T-helper 1 cell treated with Interleukin-12 subunit alpha and Interleukin-12 subunit beta and Interleukin-4 antibody, amounts not matched to agents 30 μg/mL and 1 μg/mL, for 36 hours (primary cell): ENCODE measurements at regions not wholly inside any gene's neighbourhood (a gene's known extent, or its start where the extent isn't known, plus 50 kb on each side); places are given as distances from the start of the nearest gene placed in this dataset.

Experiments used
- H3K27ac Mint-ChIP-seq: one replicate; pipeline ENCODE4 v1.8.0; 2021; ENCODE audit warnings: mild to moderate bottlenecking, mixed read lengths
- H3K27me3 Mint-ChIP-seq: one replicate; pipeline ENCODE4 v1.8.0; 2021; ENCODE audit warnings: low read depth, mixed read lengths
- H3K36me3 Mint-ChIP-seq: one replicate; pipeline ENCODE4 v1.8.0; 2021; ENCODE audit warnings: low read depth, mixed read lengths
- H3K4me1 Mint-ChIP-seq: one replicate; pipeline ENCODE4 v1.8.0; 2021; ENCODE audit warnings: low read depth, mixed read lengths
- H3K4me3 Mint-ChIP-seq: one replicate; pipeline ENCODE4 v1.8.0; 2021; ENCODE audit warnings: mild to moderate bottlenecking, moderate library complexity, mixed read lengths
- H3K9me3 Mint-ChIP-seq: one replicate; pipeline ENCODE4 v1.8.0; 2021; ENCODE audit warnings: mixed read lengths

DNA sequence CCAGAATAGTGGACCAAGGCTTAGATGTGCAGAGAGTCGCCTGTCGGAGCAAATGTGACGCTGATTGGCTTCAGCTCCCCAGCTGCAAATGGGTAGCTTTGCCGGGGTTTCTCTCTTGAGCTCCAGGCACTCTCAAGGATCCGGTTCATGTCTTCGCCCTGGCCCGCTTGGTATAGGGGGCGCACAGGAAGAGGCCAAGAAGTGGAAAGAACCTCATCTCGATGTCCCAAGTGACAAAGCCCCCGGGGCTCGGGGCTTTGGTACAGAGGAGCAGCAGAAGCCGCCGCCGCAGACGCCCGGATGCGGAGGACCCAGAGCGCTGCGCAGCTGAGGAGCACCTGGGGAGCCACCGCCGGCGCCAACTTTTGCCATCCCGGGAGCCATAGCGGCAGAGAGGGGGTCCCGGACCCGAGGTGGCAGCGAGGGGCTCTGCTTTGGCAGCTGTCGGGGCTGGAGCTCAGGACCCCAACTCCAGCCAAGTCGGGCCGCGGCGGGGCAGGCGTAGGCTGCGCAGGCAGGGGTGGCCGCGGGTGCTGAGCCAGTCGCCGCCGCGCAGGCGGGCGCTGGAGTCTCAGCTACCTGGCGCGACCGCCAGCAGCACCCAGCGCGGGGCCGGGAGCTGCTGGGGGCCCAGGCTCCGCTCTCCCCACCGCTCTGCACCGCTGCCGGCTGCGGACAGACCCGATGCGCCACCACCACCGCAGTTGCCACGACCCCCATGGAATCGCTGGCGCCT lies 466.6 kb downstream of the XPNPEP1 start:
- Mint-ChIP-seq H3K9me3 (no peaks in the 10 kb centered on the region), H3K27ac (no peak overlapping the region), H3K4me3 (no peak overlapping the region), H3K36me3 (no peaks in the 10 kb centered on the region), H3K4me1 (no peaks in the 10 kb centered on the region), H3K27me3 (peaks cover 30% of the 10 kb centered on the region)

DNA sequence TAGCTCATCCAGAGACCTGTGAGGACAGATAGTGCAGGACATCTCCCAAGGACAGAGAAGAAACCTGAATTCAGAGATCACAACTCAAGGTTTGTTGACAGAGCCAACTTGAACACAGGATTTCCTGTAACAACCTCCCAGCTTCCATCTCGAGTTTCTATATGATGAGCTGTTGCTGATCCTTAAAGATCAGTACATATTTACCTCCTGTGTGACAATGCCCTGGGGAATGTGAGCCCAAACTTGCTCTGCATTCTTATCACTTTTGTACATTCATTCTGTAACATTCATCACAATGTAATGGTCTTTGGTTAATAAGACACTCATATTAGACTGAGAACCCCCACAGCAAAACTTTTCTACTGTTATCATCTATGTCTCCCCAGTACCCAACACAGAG lies 468.6 kb downstream of the XPNPEP1 start:
- no peak overlapping the region for H3K4me3 Mint-ChIP-seq
- no peak overlapping the region for H3K27ac Mint-ChIP-seq
- no peaks in the 10 kb centered on the region for H3K36me3 Mint-ChIP-seq
- no peaks in the 10 kb centered on the region for H3K4me1 Mint-ChIP-seq
- H3K27me3 Mint-ChIP-seq: peaks cover 30% of the 10 kb centered on the region
- no peaks in the 10 kb centered on the region for H3K9me3 Mint-ChIP-seq

DNA sequence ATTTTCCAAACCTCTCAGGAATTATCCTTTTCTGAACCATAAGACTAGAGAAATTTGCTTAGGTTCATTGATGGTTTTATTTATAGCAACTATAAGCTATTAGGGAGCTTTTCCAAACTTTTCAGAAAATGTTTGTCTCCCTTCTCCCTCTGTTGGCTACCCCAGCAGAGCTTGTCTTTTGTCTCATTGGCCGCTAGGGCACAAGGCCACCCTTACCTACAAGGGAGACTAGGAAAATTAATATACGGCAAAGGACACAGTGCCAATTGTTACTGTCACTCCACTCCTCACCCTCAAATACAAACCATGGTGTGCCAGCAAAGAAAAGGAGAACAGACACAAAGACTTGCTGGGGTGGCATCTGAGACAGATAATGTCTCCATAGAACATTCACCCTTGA lies 471.4 kb downstream of the XPNPEP1 start:
- Mint-ChIP-seq H3K36me3 (no peaks in the 10 kb centered on the region), H3K27me3 (peaks cover 15% of the 10 kb centered on the region), H3K4me3 (no peak overlapping the region), H3K9me3 (no peaks in the 10 kb centered on the region), H3K27ac (no peak overlapping the region), H3K4me1 (no peaks in the 10 kb centered on the region)

DNA sequence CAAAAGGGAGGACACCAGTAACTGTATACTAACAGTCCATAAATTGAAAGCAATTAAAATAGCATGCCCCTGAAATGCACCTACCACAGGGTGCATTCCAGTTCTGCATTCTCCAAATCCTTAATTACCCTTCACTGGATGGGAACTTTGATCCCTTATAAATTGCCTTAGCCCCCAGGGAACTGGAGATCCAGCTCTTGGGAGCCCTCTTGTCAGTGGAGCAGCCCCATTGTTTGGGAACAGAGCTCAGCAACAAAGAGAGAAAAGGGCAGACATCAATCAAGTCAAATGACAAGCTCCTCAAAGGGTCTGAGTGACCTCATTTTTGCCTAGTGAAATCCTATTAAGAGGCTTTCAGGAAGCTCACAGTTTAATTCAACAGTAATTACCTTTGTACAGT lies 472.6 kb downstream of the XPNPEP1 start:
- H3K4me3 Mint-ChIP-seq: no peak overlapping the region
- H3K36me3 Mint-ChIP-seq: no peaks in the 10 kb centered on the region
- H3K27me3 Mint-ChIP-seq: peaks cover 5% of the 10 kb centered on the region
- H3K9me3 Mint-ChIP-seq: no peaks in the 10 kb centered on the region
- no peak overlapping the region for H3K27ac Mint-ChIP-seq
- H3K4me1 Mint-ChIP-seq: no peaks in the 10 kb centered on the region

DNA sequence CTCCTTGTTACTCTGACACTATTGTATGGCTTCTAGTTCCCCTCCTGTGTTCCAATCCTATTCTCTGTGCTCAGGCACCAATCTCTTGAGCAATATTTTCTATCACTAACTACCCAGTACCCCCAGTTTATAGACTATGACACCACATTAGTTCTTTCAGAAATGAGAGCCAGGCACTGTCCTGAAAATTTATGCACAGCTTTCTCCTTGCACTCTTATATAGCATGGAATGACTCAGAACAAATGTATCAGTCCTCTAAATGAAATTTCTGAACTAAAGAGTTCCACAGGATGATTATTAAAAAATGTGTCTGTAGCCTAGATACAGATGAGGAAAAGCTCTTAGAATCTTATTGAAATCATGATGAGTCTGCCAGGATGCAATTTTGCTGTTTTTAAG lies 489.9 kb downstream of the XPNPEP1 start:
- H3K27ac Mint-ChIP-seq: no peak overlapping the region
- no peaks in the 10 kb centered on the region for H3K27me3 Mint-ChIP-seq
- H3K36me3 Mint-ChIP-seq: no peaks in the 10 kb centered on the region
- H3K9me3 Mint-ChIP-seq: no peaks in the 10 kb centered on the region
- no peaks in the 10 kb centered on the region for H3K4me1 Mint-ChIP-seq
- no peak overlapping the region for H3K4me3 Mint-ChIP-seq

DNA sequence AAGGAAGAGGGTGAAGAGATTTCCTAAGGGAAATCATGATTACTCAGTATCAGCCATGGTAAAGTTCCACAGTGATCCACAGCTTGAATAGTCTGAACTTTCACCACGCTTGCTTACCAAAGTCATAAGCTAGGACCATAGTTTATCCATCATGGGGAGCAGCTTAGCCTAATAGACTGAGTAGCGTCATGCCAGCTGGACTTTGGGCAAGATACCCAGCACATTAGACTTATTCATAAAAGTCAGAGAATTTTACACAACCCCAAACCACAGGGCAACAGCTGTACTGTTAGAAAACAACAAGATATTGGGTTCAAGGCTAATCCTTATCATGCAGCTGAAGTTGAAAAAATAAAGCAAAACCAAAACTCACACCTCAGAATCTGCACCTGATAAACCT lies 491.0 kb downstream of the XPNPEP1 start:
- no peaks in the 10 kb centered on the region for H3K9me3 Mint-ChIP-seq
- no peak overlapping the region for H3K27ac Mint-ChIP-seq
- no peaks in the 10 kb centered on the region for H3K36me3 Mint-ChIP-seq
- no peaks in the 10 kb centered on the region for H3K27me3 Mint-ChIP-seq
- no peaks in the 10 kb centered on the region for H3K4me1 Mint-ChIP-seq
- no peak overlapping the region for H3K4me3 Mint-ChIP-seq

DNA sequence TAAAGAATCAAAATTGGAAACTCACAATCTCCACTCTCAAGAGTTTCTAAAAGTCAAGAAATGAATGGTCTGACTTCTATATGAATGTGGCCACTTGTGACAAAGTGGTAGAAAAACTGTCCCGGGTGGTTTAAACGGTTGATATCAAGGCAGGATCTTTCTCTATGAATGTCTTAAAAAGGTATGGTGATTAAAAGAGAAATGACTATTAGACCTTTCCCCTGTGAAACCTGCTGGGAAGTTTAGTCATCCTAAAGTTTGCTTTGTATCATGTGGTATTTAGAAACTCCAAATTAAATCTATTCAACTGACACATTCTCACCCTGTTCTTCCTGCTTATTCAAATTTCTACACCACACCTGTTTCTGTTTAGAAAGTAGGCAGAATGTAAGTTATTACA lies 492.5 kb downstream of the XPNPEP1 start:
- H3K4me3 Mint-ChIP-seq: no peak overlapping the region
- H3K4me1 Mint-ChIP-seq: no peaks in the 10 kb centered on the region
- no peaks in the 10 kb centered on the region for H3K9me3 Mint-ChIP-seq
- no peak overlapping the region for H3K27ac Mint-ChIP-seq
- H3K27me3 Mint-ChIP-seq: no peaks in the 10 kb centered on the region
- H3K36me3 Mint-ChIP-seq: no peaks in the 10 kb centered on the region

DNA sequence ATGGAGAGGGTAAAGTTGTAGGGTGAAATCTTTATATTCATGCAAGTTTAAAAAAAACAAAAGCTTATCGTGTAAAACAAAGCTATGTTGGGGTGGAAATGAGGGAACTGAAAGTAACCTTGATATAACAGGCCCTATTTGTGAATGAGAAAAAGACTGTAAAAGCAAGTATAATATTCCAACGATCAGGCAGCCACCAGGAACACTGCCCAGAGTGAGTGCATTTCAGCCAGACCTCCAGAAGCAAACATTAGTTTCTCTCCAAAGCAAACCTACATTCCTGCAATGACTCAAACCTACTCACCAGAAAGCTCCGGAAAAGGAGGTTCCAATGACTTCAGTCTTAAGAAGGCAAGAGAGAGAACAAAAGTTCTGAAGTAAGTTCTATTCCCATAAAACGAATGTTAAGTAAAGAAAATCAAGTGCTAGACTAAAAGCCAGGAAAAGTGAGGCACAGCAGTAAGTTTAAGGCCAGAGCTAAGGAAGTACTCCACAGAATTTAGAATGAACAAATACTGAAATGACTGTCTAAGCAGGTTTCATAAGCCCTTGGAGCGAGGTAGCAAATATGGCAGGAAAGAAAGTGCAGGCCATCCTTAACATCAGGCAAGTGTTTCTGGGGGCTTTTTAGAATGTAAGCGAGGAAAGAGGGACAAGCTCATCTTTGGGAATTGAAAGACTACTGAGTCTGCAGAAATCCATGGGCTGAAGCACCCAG lies 493.1 kb downstream of the XPNPEP1 start:
- no peaks in the 10 kb centered on the region for H3K9me3 Mint-ChIP-seq
- H3K4me3 Mint-ChIP-seq: no peak overlapping the region

DNA sequence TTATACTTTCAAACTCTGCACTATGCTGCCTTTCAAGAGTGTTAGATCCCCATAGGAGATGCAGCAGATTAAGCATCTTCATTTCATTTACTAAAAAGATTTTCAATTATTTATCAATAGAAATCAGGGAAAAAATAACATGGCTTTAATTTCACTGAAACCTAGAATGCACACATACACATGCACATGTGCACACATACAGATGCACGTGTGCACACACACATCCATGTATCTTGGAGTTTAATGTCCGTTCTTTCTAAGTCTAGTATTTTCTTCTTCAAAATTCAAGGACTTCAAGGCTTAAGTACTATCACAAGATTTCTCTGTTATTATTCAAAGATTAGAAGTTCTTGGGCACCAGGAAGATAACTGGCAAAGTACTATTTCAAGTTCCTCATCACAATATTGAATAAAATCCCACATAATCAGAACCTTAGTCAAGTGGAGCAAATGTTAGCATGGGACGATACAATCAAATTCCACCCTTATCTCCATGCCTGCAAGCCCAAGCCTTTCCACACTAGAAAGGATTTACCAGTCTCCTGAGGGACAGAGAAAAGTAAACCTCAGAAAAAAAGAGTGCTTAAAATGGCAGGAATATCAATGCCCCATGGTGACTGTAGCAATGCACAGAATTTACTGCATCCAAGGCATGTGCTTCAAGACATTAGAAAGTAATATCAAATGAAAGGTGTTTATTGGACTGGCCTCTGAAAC lies 494.4 kb downstream of the XPNPEP1 start:
- Mint-ChIP-seq H3K9me3 (no peaks in the 10 kb centered on the region), H3K36me3 (no peaks in the 10 kb centered on the region), H3K27ac (no peak overlapping the region), H3K4me3 (no peak overlapping the region), H3K4me1 (no peaks in the 10 kb centered on the region), H3K27me3 (no peaks in the 10 kb centered on the region)

More for the DNA sequence above, 493.1 kb downstream of the XPNPEP1 start:
- H3K36me3 Mint-ChIP-seq: no peaks in the 10 kb centered on the region
- H3K27me3 Mint-ChIP-seq: no peaks in the 10 kb centered on the region
- H3K4me1 Mint-ChIP-seq: no peaks in the 10 kb centered on the region
- no peak overlapping the region for H3K27ac Mint-ChIP-seq

DNA sequence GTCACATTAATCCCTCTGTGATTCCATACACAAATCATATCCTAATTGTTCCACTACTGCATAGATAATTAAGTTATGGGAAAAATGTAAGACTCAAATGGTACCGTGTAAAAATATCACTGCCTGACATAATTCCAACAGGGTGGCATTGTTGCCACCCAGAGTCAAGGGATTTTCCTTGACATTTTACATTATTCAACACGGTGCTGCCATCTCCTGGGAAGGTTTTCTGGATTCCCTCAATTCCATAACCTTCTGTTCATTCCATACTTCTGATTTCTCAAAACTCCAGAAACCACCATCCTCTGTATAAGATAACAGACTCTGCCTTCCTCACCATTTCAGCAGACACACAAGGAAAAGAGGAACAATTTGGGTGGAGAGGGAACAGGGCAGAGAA lies 495.9 kb downstream of the XPNPEP1 start:
- Mint-ChIP-seq H3K36me3 (no peaks in the 10 kb centered on the region), H3K9me3 (no peaks in the 10 kb centered on the region), H3K27ac (no peak overlapping the region), H3K27me3 (no peaks in the 10 kb centered on the region), H3K4me1 (no peaks in the 10 kb centered on the region), H3K4me3 (no peak overlapping the region)

DNA sequence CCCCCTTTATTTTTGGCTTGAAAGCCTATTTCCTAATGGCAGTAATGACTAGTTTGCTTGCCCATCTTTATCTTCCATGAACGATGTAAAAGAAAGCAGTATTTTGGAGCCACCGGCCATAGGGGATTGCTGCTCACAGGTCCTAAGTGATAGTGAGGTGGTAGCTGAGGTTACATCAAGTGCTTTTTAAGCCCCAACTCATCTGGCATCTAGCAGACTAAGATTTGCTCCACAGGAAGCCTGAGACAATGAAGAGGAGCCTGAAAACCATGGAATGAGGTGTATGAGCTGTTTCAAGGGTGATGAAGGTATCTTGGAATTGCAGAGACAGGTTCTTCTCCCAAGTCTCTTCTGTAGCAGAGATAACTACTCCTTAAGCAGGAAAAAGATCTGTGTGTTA lies 496.3 kb downstream of the XPNPEP1 start:
- Mint-ChIP-seq H3K4me1 (no peaks in the 10 kb centered on the region), H3K27ac (no peak overlapping the region), H3K36me3 (no peaks in the 10 kb centered on the region), H3K27me3 (no peaks in the 10 kb centered on the region), H3K9me3 (no peaks in the 10 kb centered on the region), H3K4me3 (no peak overlapping the region)

DNA sequence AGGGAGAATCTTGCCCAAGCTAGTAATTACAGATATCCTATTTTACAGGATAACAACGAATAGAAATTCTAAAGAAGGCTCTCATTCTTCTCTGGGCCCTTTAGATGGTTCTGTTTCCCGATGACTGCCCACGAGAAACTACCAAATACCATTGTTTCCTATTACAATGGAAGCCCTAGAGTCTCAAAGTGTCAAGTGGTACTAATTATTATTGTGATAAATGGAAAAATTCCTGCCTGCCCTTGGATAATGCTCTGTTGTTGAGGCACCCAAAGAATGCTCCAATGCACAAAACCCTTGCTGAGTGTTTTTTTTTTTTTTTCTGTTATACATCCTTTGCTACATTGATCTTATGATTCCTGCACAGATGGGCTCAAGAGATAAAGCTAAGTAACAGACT lies 504.5 kb downstream of the XPNPEP1 start:
- H3K4me1 Mint-ChIP-seq: no peaks in the 10 kb centered on the region
- no peaks in the 10 kb centered on the region for H3K9me3 Mint-ChIP-seq
- no peaks in the 10 kb centered on the region for H3K27me3 Mint-ChIP-seq
- H3K27ac Mint-ChIP-seq: no peak overlapping the region
- H3K36me3 Mint-ChIP-seq: no peaks in the 10 kb centered on the region
- no peak overlapping the region for H3K4me3 Mint-ChIP-seq

DNA sequence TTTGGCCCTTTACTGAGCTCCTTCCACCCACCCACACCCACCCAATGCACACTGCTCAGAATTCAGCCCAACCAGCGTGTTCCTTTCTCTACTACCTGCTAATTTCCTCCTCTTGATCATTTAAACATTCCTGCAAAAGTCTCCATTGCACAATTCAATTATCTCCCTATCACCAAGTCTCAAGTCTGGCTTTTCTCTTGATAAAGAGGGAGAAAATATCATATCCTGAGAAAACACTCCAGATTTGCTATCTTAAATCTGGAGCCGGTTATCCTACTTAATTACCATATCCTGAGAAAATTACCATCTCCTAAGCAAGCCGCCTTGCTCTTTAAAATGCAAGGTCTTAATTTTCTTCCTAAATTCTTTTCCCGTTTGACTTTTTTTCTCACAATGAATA lies 505.5 kb downstream of the XPNPEP1 start:
- no peaks in the 10 kb centered on the region for H3K4me1 Mint-ChIP-seq
- no peak overlapping the region for H3K4me3 Mint-ChIP-seq
- H3K36me3 Mint-ChIP-seq: no peaks in the 10 kb centered on the region
- no peaks in the 10 kb centered on the region for H3K27me3 Mint-ChIP-seq
- H3K9me3 Mint-ChIP-seq: no peaks in the 10 kb centered on the region
- H3K27ac Mint-ChIP-seq: no peak overlapping the region

DNA sequence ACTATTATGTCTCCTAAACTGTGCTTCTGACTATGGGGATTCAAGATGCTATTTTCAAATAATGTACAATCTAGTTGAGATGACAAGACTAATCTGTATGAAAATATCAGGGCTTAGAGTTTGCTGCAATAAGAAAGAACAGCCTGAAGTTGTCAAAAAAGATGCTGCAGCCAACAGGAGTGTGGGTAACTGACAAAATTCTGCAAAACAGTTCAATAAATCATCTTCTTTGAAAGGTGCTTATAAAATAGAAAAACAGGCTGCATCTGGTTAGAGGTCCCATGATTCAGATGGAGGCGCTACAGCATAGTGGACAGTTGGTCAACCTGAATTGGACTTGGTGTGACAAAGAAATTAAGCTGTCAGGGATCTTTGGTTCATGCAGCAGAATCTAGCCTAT lies 511.0 kb downstream of the XPNPEP1 start:
- H3K4me3 Mint-ChIP-seq: no peak overlapping the region
- no peak overlapping the region for H3K27ac Mint-ChIP-seq
- H3K27me3 Mint-ChIP-seq: no peaks in the 10 kb centered on the region
- no peaks in the 10 kb centered on the region for H3K36me3 Mint-ChIP-seq
- no peaks in the 10 kb centered on the region for H3K4me1 Mint-ChIP-seq
- no peaks in the 10 kb centered on the region for H3K9me3 Mint-ChIP-seq

DNA sequence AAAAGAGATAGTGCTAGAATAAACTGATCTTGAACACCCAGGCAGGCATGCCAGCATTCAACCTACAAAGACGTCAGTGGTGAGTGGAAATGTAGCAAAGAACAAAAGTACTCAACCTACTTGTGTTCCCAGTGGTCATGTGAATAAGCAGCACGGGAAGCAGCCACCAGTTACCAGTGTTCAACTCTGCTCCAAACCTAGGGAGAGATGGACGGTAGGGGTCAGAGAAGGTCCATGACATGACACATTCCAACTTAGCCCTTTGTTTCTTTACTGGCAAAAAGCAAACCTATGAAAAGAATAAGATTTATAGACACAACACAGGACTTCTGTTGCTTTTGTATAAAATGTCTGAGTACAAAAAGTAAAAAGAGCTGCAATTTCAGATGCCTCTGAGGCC lies 511.4 kb downstream of the XPNPEP1 start:
- Mint-ChIP-seq H3K4me1 (no peaks in the 10 kb centered on the region), H3K9me3 (no peaks in the 10 kb centered on the region), H3K4me3 (no peak overlapping the region), H3K27ac (no peak overlapping the region), H3K36me3 (no peaks in the 10 kb centered on the region), H3K27me3 (no peaks in the 10 kb centered on the region)
